Heart left ventricle (tissue), 13 donors: ENCODE measurements at regions not wholly inside any gene's neighbourhood (a gene's known extent, or its start where the extent isn't known, plus 50 kb on each side); places are given as distances from the start of the nearest gene placed in this dataset.

Experiments
- CTCF ChIP-seq, 12 donors: fragments of 200-600 bp; sonication (generic) in 4 of 12; IDR thresholded peaks; one replicate each; pipeline versions ENCODE4 v1.5.0 to v1.8.0; 2018 to 2022; ENCODE audit warnings: antibody characterized with exemption in 12 of 12, mild to moderate bottlenecking in 5 of 12
- POLR2A ChIP-seq, 2 donors: fragments of 450-650 bp; IDR thresholded peaks; one replicate each; pipeline ENCODE4 v1.6.1; 2017; ENCODE audit warnings: antibody characterized with exemption in 2 of 2, mild to moderate bottlenecking in 2 of 2, moderate library complexity in 2 of 2
- donor health status: ischemic (EF 13 %, LVEDD 7.1; RV severe dilation, severe dysfunction).
- donor health status: DM: no; HTN: yes; CAD: no.
- donor health status: DM: no; HTN: no; CAD: no.
- donor health status: ischemic (EF 25% LVEDD 6.9; RV normal size, moderate dysfunction).
- donor health status: ischemic (EF 25% LVEDD 5.7; RV mildly dilated, moderate dysfunction).
- donor health status: ischemic (EF 35%, LVEDD 5.7; RV mildly dilated, moderate dysfunction).
- donor health status: nonischemic (EF 11% LVEDD 7.7; RV severe dilation, severe dysfunction).
- donor health status: DM: yes; HTN: yes; CAD: no.
- donor health status: PGD.
- donor health status: ischemic (EF 29% LVEDD 5.4; RV normal size, mild dysfunction).
- donor health status: nonischemic (EF 23%, LVEDD 6.1; RV moderate dilation, normal function).

DNA sequence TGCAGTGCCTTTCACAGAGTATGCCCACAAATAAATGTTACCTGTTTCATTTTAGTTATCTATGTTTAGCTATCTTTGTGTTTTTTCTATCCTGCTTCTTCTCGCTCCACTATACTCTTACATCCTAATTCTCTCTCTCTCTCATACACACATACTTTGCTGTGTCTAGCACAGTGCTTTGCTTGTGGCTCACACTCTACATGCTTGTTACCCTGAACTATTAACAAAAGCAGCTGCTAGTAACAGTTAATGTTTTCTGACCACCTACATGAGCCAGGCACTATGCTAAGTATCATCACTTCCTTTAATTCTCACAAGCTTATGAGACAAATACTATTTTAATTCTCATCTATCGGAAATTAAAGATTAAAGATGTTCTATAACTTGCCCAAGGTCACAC lies 390.5 kb upstream of the HNRNPA3 start:
- TF ChIP-seq CTCF (IDR thresholded peaks at IDR 0.05) (no peak), POLR2A (IDR thresholded peaks at IDR 0.05) (no peak)
